T-helper 1 cell treated with Interleukin-12 subunit alpha and Interleukin-12 subunit beta and Interleukin-4 antibody, amounts not matched to agents 30 μg/mL and 1 μg/mL, for 36 hours (primary cell): ENCODE measurements at regions not wholly inside any gene's neighbourhood (a gene's known extent, or its start where the extent isn't known, plus 50 kb on each side); places are given as distances from the start of the nearest gene placed in this dataset.
A peak's percentile ranks its signal among the peaks of the same experiment; 100 is the strongest.

Experiments
- H3K27ac Mint-ChIP-seq: one replicate; pipeline ENCODE4 v1.8.0; 2021; ENCODE audit warnings: mild to moderate bottlenecking, mixed read lengths
- H3K27me3 Mint-ChIP-seq: one replicate; pipeline ENCODE4 v1.8.0; 2021; ENCODE audit warnings: low read depth, mixed read lengths
- H3K36me3 Mint-ChIP-seq: one replicate; pipeline ENCODE4 v1.8.0; 2021; ENCODE audit warnings: low read depth, mixed read lengths
- H3K4me1 Mint-ChIP-seq: one replicate; pipeline ENCODE4 v1.8.0; 2021; ENCODE audit warnings: low read depth, mixed read lengths
- H3K4me3 Mint-ChIP-seq: one replicate; pipeline ENCODE4 v1.8.0; 2021; ENCODE audit warnings: mild to moderate bottlenecking, moderate library complexity, mixed read lengths
- H3K9me3 Mint-ChIP-seq: one replicate; pipeline ENCODE4 v1.8.0; 2021; ENCODE audit warnings: mixed read lengths

DNA sequence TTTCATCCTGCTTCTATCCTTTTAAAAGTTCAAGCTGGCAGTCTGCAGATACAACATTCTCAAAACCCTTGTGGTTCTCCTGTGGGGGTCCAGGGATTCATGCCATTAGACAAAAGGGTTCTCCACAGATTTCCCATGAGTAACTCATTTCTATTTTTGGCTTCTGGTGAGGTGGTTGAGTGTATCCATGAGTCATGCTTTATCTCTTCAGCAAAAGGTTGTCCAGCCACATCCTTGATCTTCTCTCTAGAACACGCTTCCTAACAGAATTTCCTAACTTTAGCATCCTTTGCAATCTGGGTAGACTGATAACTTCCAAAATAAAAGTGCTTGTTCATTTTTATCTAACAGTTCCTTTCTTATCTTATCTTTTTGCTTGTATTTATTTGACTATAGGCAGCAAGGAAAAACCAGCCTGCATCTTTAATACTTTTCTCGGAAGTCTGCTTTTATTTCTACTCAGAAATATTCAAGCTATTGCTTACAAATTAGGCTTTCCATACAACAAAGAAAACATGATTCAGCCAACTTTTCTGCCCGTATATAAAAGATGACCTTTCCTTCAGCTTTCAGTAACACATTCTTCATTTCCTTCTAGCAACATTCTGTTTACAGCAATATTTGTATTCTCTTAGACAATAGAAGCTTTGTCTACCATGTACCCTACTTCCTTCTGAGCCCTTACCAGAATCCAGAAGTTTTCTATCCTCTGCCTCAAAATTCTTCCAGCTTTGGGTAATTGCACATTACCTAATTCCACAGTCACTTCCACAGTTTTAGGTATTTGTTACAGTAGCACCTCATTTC, 79.3 kb upstream of the IL6 start:
- H3K4me1 Mint-ChIP-seq, result no peaks in the 10 kb centered on the region
- peaks cover 11% of the 10 kb centered on the region for H3K27me3 Mint-ChIP-seq
- H3K4me3 Mint-ChIP-seq, result no peak overlapping the region
- H3K36me3 Mint-ChIP-seq, result peaks cover 30% of the 10 kb centered on the region
- no peak overlapping the region for H3K27ac Mint-ChIP-seq
- peaks cover 64% of the 10 kb centered on the region for H3K9me3 Mint-ChIP-seq

DNA sequence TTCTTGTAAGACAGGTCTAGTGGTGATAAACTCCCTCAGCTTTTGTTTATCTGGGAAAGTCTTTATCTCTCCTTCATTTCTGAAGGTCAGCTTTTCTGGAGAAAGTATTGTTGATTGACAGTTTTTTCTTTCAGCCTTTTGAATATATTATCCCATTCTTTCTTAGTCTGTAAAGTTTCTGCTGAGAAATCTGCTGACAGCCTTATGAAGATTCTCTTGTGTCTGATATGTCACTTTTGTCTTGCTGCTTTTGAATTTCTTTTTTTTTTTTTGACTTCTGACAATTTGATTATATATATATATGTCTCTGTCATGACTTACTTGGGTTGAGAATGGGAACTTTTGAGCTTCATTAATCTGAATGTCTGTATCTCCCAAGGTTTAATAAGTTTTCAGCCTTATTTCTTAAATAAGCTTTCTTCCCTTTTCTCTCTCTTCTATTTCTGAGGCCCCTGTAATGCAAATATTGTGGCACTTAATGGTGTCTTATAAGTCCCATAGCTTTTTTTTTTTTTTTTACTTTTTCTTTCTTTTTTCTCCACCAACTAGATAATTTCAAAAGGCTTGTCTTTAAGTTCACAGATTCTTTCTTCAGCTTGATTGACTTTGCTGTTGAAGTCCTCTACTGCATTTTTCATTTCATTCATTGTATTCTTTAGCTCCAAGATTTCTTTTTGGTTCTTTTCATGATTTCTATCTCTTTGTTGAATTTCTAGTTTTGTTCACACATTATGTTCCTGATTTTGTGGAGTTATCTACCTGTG, 81.4 kb upstream of the IL6 start:
- Mint-ChIP-seq H3K36me3 (peaks cover 38% of the 10 kb centered on the region), H3K4me1 (peaks cover 9% of the 10 kb centered on the region), H3K27me3 (peaks cover 14% of the 10 kb centered on the region), H3K27ac (no peak overlapping the region), H3K4me3 (no peak overlapping the region), H3K9me3 (peaks cover 80% of the 10 kb centered on the region)

DNA sequence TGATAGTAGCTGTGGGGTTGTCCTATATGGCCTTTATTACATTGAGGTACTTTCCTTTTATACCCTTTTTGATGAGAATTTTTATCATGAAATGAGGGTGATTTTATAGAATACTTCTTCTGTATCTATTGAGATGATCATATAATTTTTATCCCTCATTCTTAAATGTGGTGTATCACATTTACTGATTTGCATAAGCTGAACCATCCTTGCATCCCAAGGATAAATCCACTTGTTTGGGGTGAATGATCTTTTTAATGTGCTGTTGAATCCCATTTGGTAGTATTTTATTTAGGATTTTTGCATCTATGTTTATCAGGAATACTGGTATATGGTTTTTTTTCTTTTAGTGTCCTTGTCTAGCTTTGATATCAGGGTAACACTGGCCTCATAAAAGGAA, 84.5 kb upstream of the IL6 start:
- H3K9me3 Mint-ChIP-seq, result peaks cover 68% of the 10 kb centered on the region
- peaks cover 17% of the 10 kb centered on the region for H3K27me3 Mint-ChIP-seq
- peaks cover 30% of the 10 kb centered on the region for H3K36me3 Mint-ChIP-seq
- no peak overlapping the region for H3K4me3 Mint-ChIP-seq
- no peak overlapping the region for H3K27ac Mint-ChIP-seq
- peaks cover 21% of the 10 kb centered on the region for H3K4me1 Mint-ChIP-seq

GRCh38 chr7:22640269-22640668, 86.7 kb upstream of the IL6 start:
- peaks cover 24% of the 10 kb centered on the region for H3K27me3 Mint-ChIP-seq
- H3K27ac Mint-ChIP-seq, result no peak overlapping the region
- peaks cover 48% of the 10 kb centered on the region for H3K9me3 Mint-ChIP-seq
- H3K36me3 Mint-ChIP-seq, result peaks cover 18% of the 10 kb centered on the region
- H3K4me1 Mint-ChIP-seq, result peaks cover 21% of the 10 kb centered on the region
- peak overlapping the region; percentile 10 for H3K4me3 Mint-ChIP-seq

DNA sequence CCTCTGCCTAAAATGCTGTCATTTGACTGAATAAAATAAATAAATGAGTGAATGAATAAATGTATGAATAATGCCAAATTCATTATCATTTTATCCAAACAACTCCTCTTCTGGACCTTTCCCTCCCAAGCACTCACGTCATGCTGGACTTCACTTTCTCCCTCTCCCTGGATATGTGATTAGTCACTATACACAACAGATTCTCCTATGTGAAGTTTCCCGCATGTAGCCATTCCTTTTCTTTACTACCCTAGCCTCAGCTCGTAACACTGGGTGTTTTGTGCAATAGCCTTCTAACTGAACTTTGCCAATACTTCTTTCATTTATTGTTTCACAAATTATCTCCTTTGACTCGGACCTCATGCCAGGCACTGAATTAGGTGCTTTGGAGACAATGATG, 87.6 kb upstream of the IL6 start:
- H3K36me3 Mint-ChIP-seq, result peaks cover 20% of the 10 kb centered on the region
- H3K27me3 Mint-ChIP-seq, result peaks cover 29% of the 10 kb centered on the region
- no peak overlapping the region for H3K27ac Mint-ChIP-seq
- H3K9me3 Mint-ChIP-seq, result peaks cover 44% of the 10 kb centered on the region
- peaks cover 21% of the 10 kb centered on the region for H3K4me1 Mint-ChIP-seq
- no peak overlapping the region for H3K4me3 Mint-ChIP-seq

DNA sequence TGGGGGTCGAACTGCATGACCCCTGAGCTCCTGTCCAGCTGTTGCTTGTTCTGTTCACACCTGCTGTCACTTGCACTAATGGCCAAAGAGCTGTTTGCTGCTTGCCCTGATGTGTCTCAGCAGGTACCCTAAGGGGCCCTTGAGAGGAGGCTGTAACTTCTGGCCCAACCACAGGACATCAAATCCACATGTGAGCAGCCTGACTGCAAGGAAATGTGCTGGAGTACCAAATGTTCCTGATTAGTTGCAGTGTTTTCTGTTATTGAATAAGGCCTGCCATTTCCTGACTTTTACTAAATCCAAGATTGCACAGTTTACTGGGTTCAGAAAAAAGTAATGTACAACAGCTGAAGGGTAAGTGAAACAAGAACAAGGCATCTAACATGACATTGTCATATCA, 91.7 kb upstream of the IL6 start:
- H3K4me1 Mint-ChIP-seq, result peaks cover 12% of the 10 kb centered on the region
- H3K36me3 Mint-ChIP-seq, result peaks cover 4% of the 10 kb centered on the region
- H3K9me3 Mint-ChIP-seq, result peaks cover 8% of the 10 kb centered on the region
- H3K27me3 Mint-ChIP-seq, result peaks cover 51% of the 10 kb centered on the region
- no peak overlapping the region for H3K4me3 Mint-ChIP-seq
- no peak overlapping the region for H3K27ac Mint-ChIP-seq

GRCh38 chr7:22633954-22634474, 93.0 kb upstream of the IL6 start:
- Mint-ChIP-seq H3K4me3 (no peak overlapping the region), H3K27me3 (peaks cover 56% of the 10 kb centered on the region), H3K4me1 (peaks cover 2% of the 10 kb centered on the region), H3K27ac (no peak overlapping the region), H3K36me3 (peaks cover 3% of the 10 kb centered on the region), H3K9me3 (peaks cover under 1% of the 10 kb centered on the region)

DNA sequence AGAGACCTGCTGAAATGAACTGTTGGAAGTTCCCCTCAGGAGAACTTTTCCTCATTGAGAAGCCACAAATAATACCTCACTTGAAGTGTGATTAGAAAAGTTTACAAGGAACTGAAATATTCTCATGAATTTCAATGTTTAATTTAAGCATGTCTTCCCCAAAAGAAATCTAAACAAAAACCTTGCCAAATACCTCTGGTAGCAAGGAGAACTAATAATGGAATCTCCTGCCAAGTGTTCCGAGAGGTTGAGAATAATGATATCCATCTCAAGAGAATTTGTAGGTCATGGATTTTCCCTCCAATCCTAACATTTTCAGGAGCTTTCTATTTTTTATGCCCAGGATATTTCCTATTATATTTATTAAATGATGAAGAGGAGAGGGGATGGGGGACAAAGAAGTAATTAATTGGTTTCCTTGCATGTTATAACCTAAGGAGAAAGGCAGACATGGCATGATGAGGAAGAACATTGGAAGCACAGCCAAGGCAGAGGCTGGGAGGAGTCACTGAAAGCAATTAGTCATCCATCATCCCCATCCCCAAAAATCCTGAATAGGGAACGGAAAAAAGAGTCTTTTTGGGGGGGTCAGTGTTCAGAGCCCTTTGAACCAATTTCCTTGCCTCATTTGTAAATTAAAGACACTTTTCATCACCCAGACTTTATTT, 93.6 kb upstream of the IL6 start:
- Mint-ChIP-seq H3K27me3 (peaks cover 61% of the 10 kb centered on the region), H3K27ac (no peak overlapping the region), H3K4me1 (peaks cover 1% of the 10 kb centered on the region), H3K4me3 (no peak overlapping the region), H3K36me3 (peaks cover 4% of the 10 kb centered on the region), H3K9me3 (no peaks in the 10 kb centered on the region)

- no peak overlapping the region for H3K27ac Mint-ChIP-seq
- H3K9me3 Mint-ChIP-seq, result no peaks in the 10 kb centered on the region
- H3K27me3 Mint-ChIP-seq, result peaks cover 63% of the 10 kb centered on the region
- H3K4me1 Mint-ChIP-seq, result peaks cover 1% of the 10 kb centered on the region
- no peak overlapping the region for H3K4me3 Mint-ChIP-seq
- peaks cover 4% of the 10 kb centered on the region for H3K36me3 Mint-ChIP-seq
Measured at GRCh38 chr7:22632674-22633073, 94.3 kb upstream of the IL6 start.

- H3K4me1 Mint-ChIP-seq, result peaks cover 1% of the 10 kb centered on the region
- no peaks in the 10 kb centered on the region for H3K9me3 Mint-ChIP-seq
- peaks cover 69% of the 10 kb centered on the region for H3K27me3 Mint-ChIP-seq
- peaks cover 4% of the 10 kb centered on the region for H3K36me3 Mint-ChIP-seq
- H3K4me3 Mint-ChIP-seq, result no peak overlapping the region
- no peak overlapping the region for H3K27ac Mint-ChIP-seq
Measured at GRCh38 chr7:22631730-22632129, 95.3 kb upstream of the IL6 start.

- Mint-ChIP-seq H3K36me3 (peaks cover 4% of the 10 kb centered on the region), H3K4me1 (peaks cover 1% of the 10 kb centered on the region), H3K27ac (no peak overlapping the region), H3K4me3 (no peak overlapping the region), H3K27me3 (peaks cover 78% of the 10 kb centered on the region), H3K9me3 (no peaks in the 10 kb centered on the region)
Measured at GRCh38 chr7:22630069-22630468, 96.9 kb upstream of the IL6 start.

- Mint-ChIP-seq H3K27ac (no peak overlapping the region), H3K4me1 (peaks cover 1% of the 10 kb centered on the region), H3K9me3 (no peaks in the 10 kb centered on the region), H3K27me3 (peaks cover 74% of the 10 kb centered on the region), H3K4me3 (no peak overlapping the region), H3K36me3 (peaks cover 1% of the 10 kb centered on the region)
Measured at GRCh38 chr7:22629056-22629455, 97.9 kb upstream of the IL6 start.

DNA sequence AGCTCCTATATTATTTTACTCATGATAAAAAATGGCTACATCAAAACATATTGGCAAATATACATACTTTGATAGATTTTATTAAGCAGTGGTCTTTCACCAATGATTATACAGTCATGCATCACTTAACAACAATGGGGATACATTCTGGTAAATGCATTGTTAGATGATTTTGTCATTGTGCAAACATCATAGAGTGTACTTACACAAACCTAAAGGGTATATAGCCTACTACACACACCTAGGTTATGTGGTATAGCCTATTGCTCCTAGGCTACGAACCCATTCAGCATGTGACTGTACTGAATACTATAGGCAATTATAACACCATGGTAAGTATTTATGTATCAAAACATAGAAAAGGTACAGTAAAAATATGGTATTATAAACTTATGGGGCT, 98.9 kb upstream of the IL6 start:
- Mint-ChIP-seq H3K4me3 (no peak overlapping the region), H3K36me3 (peaks cover 1% of the 10 kb centered on the region), H3K27ac (no peak overlapping the region), H3K27me3 (peaks cover 67% of the 10 kb centered on the region), H3K4me1 (peaks cover 1% of the 10 kb centered on the region), H3K9me3 (no peaks in the 10 kb centered on the region)

GRCh38 chr7:22627136-22627535, 99.9 kb upstream of the IL6 start:
- peaks cover 59% of the 10 kb centered on the region for H3K27me3 Mint-ChIP-seq

More at GRCh38 chr7:22627136-22627535, 99.9 kb upstream of the IL6 start:
- H3K36me3 Mint-ChIP-seq, result peaks cover 1% of the 10 kb centered on the region
- H3K9me3 Mint-ChIP-seq, result no peaks in the 10 kb centered on the region
- no peak overlapping the region for H3K4me3 Mint-ChIP-seq
- peaks cover 3% of the 10 kb centered on the region for H3K4me1 Mint-ChIP-seq
- no peak overlapping the region for H3K27ac Mint-ChIP-seq
